HG03108 (cell line): ENCODE measurements at regions not wholly inside any gene's neighbourhood (a gene's known extent, or its start where the extent isn't known, plus 50 kb on each side); places are given as distances from the start of the nearest gene placed in this dataset.
"Not testable (repeated sequence)": the region's sequence is repeated elsewhere in the genome, so short reads cannot be mapped to it uniquely, and the experiment has no call there.

Experiments used
- ATAC-seq: cut with Tn5 transposase; IDR thresholded peaks from one replicate; pipeline ENCODE4 v1.9.1; 2021; ENCODE audit warnings: moderate library complexity; ENCODE audit not compliant: unreplicated experiment

GRCh38 chr2:137879121-137879520 lies 85.2 kb upstream of the HNMT start:
- no peak for ATAC-seq

DNA sequence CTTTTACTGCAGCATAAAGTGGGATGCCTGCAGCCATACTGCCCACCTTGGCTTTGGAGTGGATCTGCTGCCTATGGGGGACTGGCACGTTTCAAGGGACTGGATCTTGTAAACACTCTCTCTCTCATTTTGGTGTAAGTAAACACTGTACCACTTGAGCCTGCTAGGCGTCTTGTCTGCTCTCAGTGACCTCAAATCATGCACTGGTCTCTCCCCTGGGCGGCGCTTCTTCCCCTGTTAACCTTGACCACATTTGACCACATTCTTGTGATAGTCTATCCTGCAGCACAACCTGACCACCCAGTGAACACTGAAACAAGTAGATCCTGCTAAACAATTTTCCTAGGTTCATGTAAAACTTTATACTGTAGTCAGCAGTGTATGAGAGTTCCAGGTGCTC lies 82.6 kb upstream of the HNMT start:
- ATAC-seq, result no peak

GRCh38 chr2:137886083-137886831 lies 78.0 kb upstream of the HNMT start:
- no peak for ATAC-seq

DNA sequence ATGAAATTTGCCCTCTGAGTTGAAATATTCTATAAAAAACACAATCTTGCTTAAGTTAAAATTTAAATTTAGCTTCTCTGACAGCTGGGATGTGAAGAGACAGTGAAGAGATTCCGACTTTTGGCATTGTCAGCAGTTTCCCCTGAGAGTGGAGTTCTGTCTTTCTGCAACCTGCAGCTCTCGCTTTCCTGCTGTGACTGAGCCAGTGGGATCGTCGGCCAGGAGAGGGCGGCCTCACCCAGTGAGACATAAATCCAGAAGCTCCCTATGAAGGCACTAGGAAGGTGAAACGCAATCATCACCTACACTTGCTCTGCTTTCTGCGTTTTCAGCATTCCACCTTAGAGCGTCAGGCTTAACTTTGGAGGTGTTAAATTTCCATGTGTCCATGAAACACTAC lies 75.4 kb upstream of the HNMT start:
- ATAC-seq, result no peak

DNA sequence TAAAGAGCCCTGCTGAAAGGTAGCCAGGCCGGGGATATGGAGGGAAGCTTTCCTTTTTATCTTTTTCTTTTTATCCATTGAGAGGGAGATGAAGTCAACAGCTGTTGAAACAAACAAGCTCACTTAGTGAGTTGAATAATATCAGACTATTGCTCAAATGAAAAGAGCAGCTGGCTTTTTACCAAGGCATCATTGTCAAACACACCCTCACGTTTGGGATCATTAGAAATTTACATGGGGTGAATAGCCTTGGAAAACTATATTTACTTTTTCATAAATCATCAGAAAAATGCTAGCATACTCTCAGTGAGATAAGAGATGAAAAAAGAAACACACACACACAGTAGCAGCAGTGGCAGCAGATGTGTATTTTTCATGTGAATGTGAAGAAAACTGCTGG lies 71.5 kb upstream of the HNMT start:
- ATAC-seq, result no peak

DNA sequence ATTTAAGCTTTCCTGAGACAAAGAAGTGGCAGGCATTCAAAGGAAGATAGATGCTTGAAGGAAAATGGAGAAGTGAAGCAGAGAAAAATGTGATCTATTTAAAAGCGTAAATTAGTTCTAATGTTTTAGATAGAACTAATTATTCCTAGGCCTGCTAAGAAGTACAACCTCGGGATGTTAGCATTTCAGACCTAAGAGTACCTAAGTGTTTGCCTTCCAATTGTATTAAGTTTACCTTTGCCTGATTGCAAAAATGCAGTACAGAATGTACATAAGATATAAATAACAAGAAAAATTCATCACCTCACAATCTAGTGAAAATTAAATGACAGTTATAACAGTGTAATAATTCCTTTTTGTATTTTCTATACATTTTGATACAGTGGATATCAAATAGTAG lies 71.1 kb upstream of the HNMT start:
- ATAC-seq, result no peak

- ATAC-seq, result no peak
Observed at GRCh38 chr2:137896467-137896866, 67.8 kb upstream of the HNMT start.

- no peak for ATAC-seq
Observed at GRCh38 chr2:137897082-137897481, 67.2 kb upstream of the HNMT start.

- no peak for ATAC-seq
Observed at GRCh38 chr2:137900421-137901141, 63.7 kb upstream of the HNMT start.

DNA sequence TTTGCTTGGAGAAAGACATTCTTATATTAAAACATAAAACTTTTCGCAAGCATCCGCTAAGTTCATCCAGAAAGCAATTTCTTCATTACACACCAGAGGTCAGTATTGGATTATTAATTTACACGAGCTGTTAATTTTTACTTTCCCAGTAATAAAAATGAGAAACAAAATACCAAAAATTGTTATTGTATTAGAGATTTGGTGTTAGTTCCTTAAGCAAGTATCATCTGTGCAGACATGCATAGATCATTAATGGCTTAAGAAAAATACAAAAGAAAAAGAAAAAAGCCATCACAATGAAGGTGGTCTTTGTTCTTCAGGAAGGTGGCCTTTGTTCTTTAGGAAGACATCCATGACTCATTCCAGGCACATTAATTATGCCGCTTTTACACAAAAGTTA lies 53.6 kb upstream of the HNMT start:
- ATAC-seq, result no peak

DNA sequence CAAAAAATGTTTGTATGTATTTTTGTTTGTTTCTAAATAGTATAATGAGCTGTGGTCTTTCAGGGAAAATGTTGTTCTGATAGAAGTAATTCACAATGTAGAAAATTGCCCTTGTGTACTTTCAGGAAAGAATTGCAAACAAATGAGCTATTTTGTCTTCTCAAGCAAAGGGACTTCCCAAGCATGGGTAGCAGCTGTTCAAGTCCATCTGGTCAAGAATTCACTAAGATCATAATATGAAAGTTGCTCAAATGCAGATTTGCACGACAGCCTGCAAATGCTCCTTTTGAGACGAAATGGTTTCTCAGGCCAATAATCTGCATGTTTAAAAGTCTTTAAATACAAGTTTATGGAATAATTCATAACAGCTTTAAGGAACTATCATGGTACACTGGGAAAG lies 51.9 kb upstream of the HNMT start:
- no peak for ATAC-seq

DNA sequence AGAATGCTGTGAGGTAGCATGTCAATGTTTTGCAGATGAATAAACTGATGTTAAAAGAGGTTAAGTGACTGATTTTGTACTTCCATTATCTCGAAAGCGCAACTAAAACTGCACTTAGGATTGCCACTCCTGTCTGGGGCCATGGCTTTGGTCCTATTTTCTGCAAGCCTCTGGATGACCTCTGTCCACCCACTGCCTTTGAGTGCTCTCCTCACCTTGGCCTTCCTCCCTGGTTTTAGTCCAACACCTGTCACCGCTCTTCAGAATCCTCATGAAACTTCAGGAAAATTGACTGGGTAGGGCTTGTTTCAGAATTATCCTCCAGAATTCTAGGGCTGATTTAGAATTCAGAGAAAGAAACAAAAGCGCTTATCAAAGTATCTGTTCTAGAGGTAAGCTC lies 51.1 kb upstream of the HNMT start:
- ATAC-seq, result no peak

- not testable (repeated sequence) for ATAC-seq
Observed at GRCh38 chr2:137913648-137914047, 50.6 kb upstream of the HNMT start.
